ENCODE measurements at regions not wholly inside any gene's neighbourhood (a gene's known extent, or its start where the extent isn't known, plus 50 kb on each side); places are given as distances from the start of the nearest gene placed in this dataset.

- H3K9me3 Mint-ChIP-seq = no peaks in the 10 kb centered on the region
- DNase-seq = no peak
These were observed 97.4 kb upstream of the UPP2 start for GRCh38 chr2:158004126-158004764.

More at GRCh38 chr2:158004126-158004764, 97.4 kb upstream of the UPP2 start:
- TF ChIP-seq, protein P1, sequence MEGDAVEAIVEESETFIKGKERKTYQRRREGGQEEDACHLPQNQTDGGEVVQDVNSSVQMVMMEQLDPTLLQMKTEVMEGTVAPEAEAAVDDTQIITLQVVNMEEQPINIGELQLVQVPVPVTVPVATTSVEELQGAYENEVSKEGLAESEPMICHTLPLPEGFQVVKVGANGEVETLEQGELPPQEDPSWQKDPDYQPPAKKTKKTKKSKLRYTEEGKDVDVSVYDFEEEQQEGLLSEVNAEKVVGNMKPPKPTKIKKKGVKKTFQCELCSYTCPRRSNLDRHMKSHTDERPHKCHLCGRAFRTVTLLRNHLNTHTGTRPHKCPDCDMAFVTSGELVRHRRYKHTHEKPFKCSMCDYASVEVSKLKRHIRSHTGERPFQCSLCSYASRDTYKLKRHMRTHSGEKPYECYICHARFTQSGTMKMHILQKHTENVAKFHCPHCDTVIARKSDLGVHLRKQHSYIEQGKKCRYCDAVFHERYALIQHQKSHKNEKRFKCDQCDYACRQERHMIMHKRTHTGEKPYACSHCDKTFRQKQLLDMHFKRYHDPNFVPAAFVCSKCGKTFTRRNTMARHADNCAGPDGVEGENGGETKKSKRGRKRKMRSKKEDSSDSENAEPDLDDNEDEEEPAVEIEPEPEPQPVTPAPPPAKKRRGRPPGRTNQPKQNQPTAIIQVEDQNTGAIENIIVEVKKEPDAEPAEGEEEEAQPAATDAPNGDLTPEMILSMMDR (conservative IDR thresholded peaks at IDR 0.05) = no peak
- Histone ChIP-seq H2BK5ac (ENCODE audit: insufficient read length, low read length) (no peak overlapping the region), H2BK120ac (ENCODE audit: low read depth, low read length, poor library complexity, severe bottlenecking) (no peak overlapping the region), H4K91ac (ENCODE audit: insufficient read length, low read depth, low read length) (no peak overlapping the region), H3K9me3 (ENCODE audit: control insufficient read depth, low read depth, low read length) (no peaks in the 10 kb centered on the region), H3K9ac (ENCODE audit: extremely low read depth, insufficient read length, low read length) (no peak overlapping the region), H3K14ac (ENCODE audit: insufficient read depth, low read length) (no peak overlapping the region), H4K8ac (replicated peaks; ENCODE audit: insufficient read length, low read depth, low read length) (no peak overlapping the region), H4K20me1 (ENCODE audit: control insufficient read depth, insufficient read depth, insufficient read length) (no peaks in the 10 kb centered on the region), H3T11ph (ENCODE audit: low read length) (no peak overlapping the region), H2BK12ac (ENCODE audit: insufficient read length, low read depth, low read length) (no peak overlapping the region), H3K23ac (ENCODE audit: insufficient read length, low read depth, low read length) (no peak overlapping the region), H3K79me1 (ENCODE audit: insufficient read depth, low read depth, low read length, poor library complexity, severe bottlenecking) (no peaks in the 10 kb centered on the region), H2BK20ac (ENCODE audit: low read depth, low read length, poor library complexity, severe bottlenecking) (no peak overlapping the region), H3K56ac (ENCODE audit: insufficient read length, low read depth, low read length) (no peak overlapping the region), H3K79me2 (ENCODE audit: insufficient read depth, low read length) (no peaks in the 10 kb centered on the region), H3K4ac (ENCODE audit: low read depth, low read length) (no peak overlapping the region), H3K23me2 (ENCODE audit: insufficient read length, low read depth, low read length, poor library complexity, severe bottlenecking) (no peaks in the 10 kb centered on the region), H4K5ac (ENCODE audit: insufficient read length, low read depth, low read length) (no peak overlapping the region), H3K27ac (ENCODE audit: insufficient read length, low read depth, low read length) (no peak overlapping the region), H3K18ac (ENCODE audit: insufficient read length, low read depth, low read length) (no peak overlapping the region), H2AFZ (ENCODE audit: low read length) (no peak overlapping the region), H3K27me3 (ENCODE audit: insufficient read depth, low read length) (no peaks in the 10 kb centered on the region), H2AK5ac (ENCODE audit: insufficient read length, low read length) (no peak overlapping the region), H3K4me1 (ENCODE audit: insufficient read depth, low read length) (peaks cover 4% of the 10 kb centered on the region; the same call in 1 of the 2 replicates), H3K4me2 (ENCODE audit: insufficient read depth, insufficient read length, low read length) (no peak overlapping the region), H2BK15ac (ENCODE audit: low read depth, low read length) (no peak overlapping the region)
- Mint-ChIP-seq H3K36me3 (ENCODE audit: insufficient read depth in 1 of 3, low read depth in 3 of 3) (no peaks in the 10 kb centered on the region), H3K27me3 (ENCODE audit: low read depth) (no peaks in the 10 kb centered on the region), H3K27ac (no peak overlapping the region), H3K4me1 (peaks cover 21 to 24% of the 10 kb centered on the region in 2 experiments), H3K4me3 (no peak overlapping the region)
- WGBS (ENCODE audit: extremely low coverage, insufficient read length, low lambda C conversion rate) = no CpG with 5 or more reads among the region's 8 CpGs

Data from H9 (cell line).